IMR-90 (cell line): ENCODE measurements at regions not wholly inside any gene's neighbourhood (a gene's known extent, or its start where the extent isn't known, plus 50 kb on each side); places are given as distances from the start of the nearest gene placed in this dataset.
A peak's percentile ranks its signal among the peaks of the same experiment; 100 is the strongest.

Source experiments
- ATAC-seq: fragments of 200-7000 bp; cut with Tn5 transposase; 2 replicates; pipeline ENCODE4 v1.9.1; 2020; ENCODE audit warnings: low read depth, mild to moderate bottlenecking, moderate library complexity
- BruUV-seq: library from RNA; stranded (reverse); fragments of 400-500 nt; replicated peaks from 2 replicates; lab custom pipeline; 2021; lab: Mats Ljungman, UMichigan
- CTCF ChIA-PET: fragments of 300-600 bp; formaldehyde crosslinking; extraction: SDS; loops from one replicate; lab custom pipeline; 2021; ENCODE audit warnings: antibody characterized with exemption; lab: Yijun Ruan, JAX
- POLR2A ChIA-PET: fragments of 300-600 bp; sonication (Branson Sonifier 250); formaldehyde crosslinking; loops from one replicate; lab custom pipeline; 2022; ENCODE audit warnings: antibody characterized with exemption; ENCODE audit not compliant: unreplicated experiment; lab: Charles Lee
- DNase-seq: peaks from one replicate; pipeline ENCODE4 v3.0.0; 2013
- H2AFZ ChIP-seq: replicated peaks from 2 replicates; pipeline ENCODE3; 2013; ENCODE audit warnings: low read length, mild to moderate bottlenecking; ENCODE audit not compliant: poor library complexity
- H2AK5ac ChIP-seq: 2 replicates; pipeline ENCODE4 v1.6.1; 2013; ENCODE audit warnings: low read depth, low read length, inconsistent platforms
- H2AK9ac ChIP-seq: replicated peaks from 2 replicates; pipeline ENCODE3; 2013; ENCODE audit warnings: mild to moderate bottlenecking, low read depth, low read length, moderate library complexity; ENCODE audit not compliant: poor library complexity
- H2BK120ac ChIP-seq: 2 replicates; pipeline ENCODE4 v1.6.1; 2013; ENCODE audit warnings: low read depth, low read length, inconsistent platforms
- H2BK15ac ChIP-seq: 3 replicates; pipeline ENCODE4 v1.6.1; 2013; ENCODE audit warnings: low read depth, low read length, inconsistent platforms
- H2BK20ac ChIP-seq: 2 replicates; pipeline ENCODE4 v1.6.1; 2013; ENCODE audit warnings: low read depth, mild to moderate bottlenecking, inconsistent platforms, low read length, moderate library complexity
- H2BK5ac ChIP-seq: 2 replicates; pipeline ENCODE4 v1.6.1; 2013; ENCODE audit warnings: mild to moderate bottlenecking, low read depth, low read length, inconsistent platforms; ENCODE audit not compliant: poor library complexity, severe bottlenecking
- H3K14ac ChIP-seq: replicated peaks from 2 replicates; pipeline ENCODE4 v1.6.1; 2013; ENCODE audit warnings: low read depth, low read length, inconsistent platforms
- H3K18ac ChIP-seq: 2 replicates; pipeline ENCODE4 v1.6.1; 2013; ENCODE audit warnings: low read depth, low read length, control low read depth
- H3K23ac ChIP-seq: 2 replicates; pipeline ENCODE4 v1.6.1; 2013; ENCODE audit warnings: low read depth, low read length, inconsistent platforms
- H3K27ac ChIP-seq: 2 replicates; pipeline ENCODE4 v1.5.1; 2013; ENCODE audit warnings: mild to moderate bottlenecking, control low read depth, low read length; ENCODE audit not compliant: insufficient read depth
- H3K27me3 ChIP-seq: 2 replicates; pipeline ENCODE4 v1.6.1; 2013; ENCODE audit warnings: low read length; ENCODE audit not compliant: control insufficient read depth, insufficient read depth
- H3K36me3 ChIP-seq: 2 replicates; pipeline ENCODE4 v1.6.1; 2013; ENCODE audit warnings: low read length, mixed read lengths; ENCODE audit not compliant: control insufficient read depth, insufficient read depth
- H3K4ac ChIP-seq: 2 replicates; pipeline ENCODE4 v1.6.1; 2013; ENCODE audit warnings: low read depth, low read length, inconsistent platforms
- H3K4me1 ChIP-seq: 2 replicates; pipeline ENCODE4 v1.6.1; 2013; ENCODE audit warnings: low read length, mixed read lengths; ENCODE audit not compliant: control insufficient read depth, insufficient read depth
- H3K4me2 ChIP-seq: 2 replicates; pipeline ENCODE4 v1.6.1; 2013; ENCODE audit warnings: low read depth, mild to moderate bottlenecking, control low read depth, low read length, moderate library complexity
- H3K4me3 ChIP-seq: 2 replicates; pipeline ENCODE4 v1.5.1; 2013; ENCODE audit warnings: low read depth, mild to moderate bottlenecking, control low read depth, low read length, moderate library complexity; ENCODE audit not compliant: insufficient read depth
- H3K56ac ChIP-seq: 2 replicates; pipeline ENCODE4 v1.6.1; 2013; ENCODE audit warnings: low read length, inconsistent platforms; ENCODE audit not compliant: insufficient read depth; ENCODE audit errors: extremely low read depth
- H3K79me1 ChIP-seq, 2 experiments: 2 replicates each; pipeline ENCODE4 v1.6.1; 2013; ENCODE audit warnings: low read length in 2 of 2, inconsistent platforms in 1 of 2, low read depth in 1 of 2
- H3K9ac ChIP-seq: 2 replicates; pipeline ENCODE4 v1.6.1; 2013; ENCODE audit warnings: low read depth, low read length, control low read depth
- H3K9me1 ChIP-seq: 2 replicates; pipeline ENCODE4 v1.6.1; 2013; ENCODE audit warnings: low read length, inconsistent platforms; ENCODE audit not compliant: insufficient read depth
- H3K9me3 ChIP-seq: 2 replicates; pipeline ENCODE4 v1.6.1; 2013; ENCODE audit warnings: low read length; ENCODE audit not compliant: control insufficient read depth, insufficient read depth
- H4K20me1 ChIP-seq: 2 replicates; pipeline ENCODE4 v1.6.1; 2013; ENCODE audit warnings: low read length, inconsistent platforms; ENCODE audit not compliant: insufficient read depth
- H4K5ac ChIP-seq: 2 replicates; pipeline ENCODE4 v1.6.1; 2013; ENCODE audit warnings: mild to moderate bottlenecking, low read depth, low read length, control low read depth
- H4K8ac ChIP-seq, 2 experiments: 2 replicates each; pipeline ENCODE4 v1.6.1; 2013; ENCODE audit warnings: low read depth in 2 of 2, low read length in 2 of 2, control low read depth in 1 of 2, inconsistent platforms in 1 of 2
- H4K91ac ChIP-seq: 2 replicates; pipeline ENCODE4 v1.6.1; 2013; ENCODE audit warnings: low read depth, low read length, inconsistent platforms; ENCODE audit not compliant: insufficient read depth
- CEBPB ChIP-seq: IDR thresholded peaks from 2 replicates; pipeline ENCODE4 v1.6.1; 2012; ENCODE audit warnings: low read depth, low read length, improper control_type of control experiment
- MAFK ChIP-seq: IDR thresholded peaks from 2 replicates; pipeline ENCODE4 v1.6.1; 2012; ENCODE audit warnings: low read depth, low read length, improper control_type of control experiment
- WGBS, 2 experiments: methylation state at CpG; one replicate each; pipeline versions ENCODE4 v1.1.5 to v1.1.7; 2013; ENCODE audit warnings: missing lambda C conversion rate in 2 of 2; ENCODE audit not compliant: insufficient read length in 1 of 2; ENCODE audit errors: extremely low coverage in 2 of 2; 5-methylcytosine and 5-hydroxymethylcytosine counted together
- dilution Hi-C: fragments of 300-500 bp; cut with HindIII; formaldehyde crosslinking; loops from one replicate; pipeline ENCODE4 v1.14.3; 2018; ENCODE audit warnings: low sequenced_read_pairs; ENCODE audit not compliant: unreplicated experiment
- in situ Hi-C: fragments of 300-500 bp; cut with MboI; formaldehyde crosslinking; loops from 3 replicates; pipeline ENCODE4 v1.14.3; 2019; ENCODE audit warnings: low sequenced_read_pairs, inconsistent platforms, mixed read lengths
- intact Hi-C: fragments of 100-400 bp; cut with micrococcal nuclease; formaldehyde crosslinking; loops from 2 replicates; pipeline ENCODE4 v1.10.0; 2022

- POLR2A ChIA-PET = no interaction called here
- CTCF ChIA-PET = interaction anchor here (0.6 kb wide), 2 partner anchors 59 to 478 kb away, joined by 3 read pairs; no protein-coding TSS in a partner anchor
- no peak overlapping the region for H3K56ac ChIP-seq
- H3K4me2 ChIP-seq = no peak overlapping the region
- H2BK15ac ChIP-seq = peak overlapping the region; percentile 71; the same call in 2 of the 3 replicates
- H3K27ac ChIP-seq = no peak overlapping the region
- in situ Hi-C loops (no loop called here), intact Hi-C loops (no loop called here), dilution Hi-C loops (no loop called here)
- BruUV-seq = no TSS peak
- peak overlapping the region; percentile 21 for H4K5ac ChIP-seq
- H3K4ac ChIP-seq = peak overlapping the region; percentile 49; the same call in 1 of the 2 replicates
- no peaks in the 10 kb centered on the region for H3K9me3 ChIP-seq
- H2AFZ ChIP-seq = no peak overlapping the region
- peak overlapping the region; percentile 74; the same call in 1 of the 2 replicates for H3K23ac ChIP-seq
- H2BK5ac ChIP-seq = peak overlapping the region; percentile 86
- H2BK120ac ChIP-seq = peak overlapping the region; percentile 82
- TF ChIP-seq CEBPB (no peak), MAFK (peak; percentile 73)
- DNase-seq (no peak), ATAC-seq (no peak)
- no peaks in the 10 kb centered on the region for H3K36me3 ChIP-seq
- H3K4me3 ChIP-seq = no peak overlapping the region
- peaks cover 22% of the 10 kb centered on the region for H3K4me1 ChIP-seq
- peak overlapping the region; percentile 56; the same call in 1 of the 2 replicates for H4K91ac ChIP-seq
- no peaks in the 10 kb centered on the region for H4K20me1 ChIP-seq
- H2AK9ac ChIP-seq = no peak overlapping the region
- peak overlapping the region; percentile 26 to 71; a peak in 3 of 4 replicates for H4K8ac ChIP-seq
- H3K9me1 ChIP-seq = peaks cover 15% of the 10 kb centered on the region
- peak overlapping the region; percentile 75 for H2BK20ac ChIP-seq
- WGBS, 2 experiments = no CpG with 5 or more reads among the region's 1 CpG
- peak overlapping the region; percentile 48 for H3K18ac ChIP-seq
- H3K9ac ChIP-seq = no peak overlapping the region
- peak overlapping the region; percentile 70; the same call in 1 of the 2 replicates for H3K14ac ChIP-seq
- H2AK5ac ChIP-seq = no peak overlapping the region
- no peaks in the 10 kb centered on the region for H3K27me3 ChIP-seq
- H3K79me1 ChIP-seq = no peaks in the 10 kb centered on the region; a peak in 1 of 4 replicates
Measured at GRCh38 chr6:74607468-74607867, 598.4 kb downstream of the COL12A1 start.
